Thoracic aorta (tissue), 2 donors: ENCODE measurements at regions not wholly inside any gene's neighbourhood (a gene's known extent, or its start where the extent isn't known, plus 50 kb on each side); places are given as distances from the start of the nearest gene placed in this dataset.

Experiments used
- ATAC-seq: fragments of 150-250 bp; one replicate; pipeline ENCODE4 v1.8.0; 2017; ENCODE audit warnings: low read depth; ENCODE audit not compliant: insufficient number of reproducible peaks, low FRiP score
- DNase-seq: peaks from one replicate; pipeline ENCODE4 v3.0.0-alpha.2; 2020; ENCODE audit warnings: low spot score
- H3K27ac ChIP-seq, 2 donors: fragments of 200-600 bp; sonication (generic); 1 replicate in 1 of 2; 2 replicates in 1 of 2; pipeline ENCODE4 v1.5.1; 2016; ENCODE audit warnings: mild to moderate bottlenecking in 2 of 2, moderate library complexity in 2 of 2
- H3K27me3 ChIP-seq: fragments of 200-600 bp; sonication (generic); replicated peaks from 2 replicates; pipeline ENCODE4 v1.6.0; 2016; ENCODE audit warnings: mild to moderate bottlenecking; ENCODE audit not compliant: insufficient read depth
- H3K36me3 ChIP-seq: fragments of 200-600 bp; sonication (generic); one replicate; pipeline ENCODE4 v1.5.1; 2016
- H3K4me1 ChIP-seq, 2 donors: fragments of 200-600 bp; sonication (generic); 1 replicate in 1 of 2; 2 replicates in 1 of 2; pipeline versions ENCODE4 v1.5.1 to v1.6.0; 2016; ENCODE audit warnings: low read depth in 2 of 2, mild to moderate bottlenecking in 1 of 2; ENCODE audit not compliant: control insufficient read depth in 1 of 2
- H3K4me3 ChIP-seq: fragments of 200-600 bp; sonication (generic); 2 replicates; pipeline ENCODE4 v1.5.1; 2016; ENCODE audit warnings: mild to moderate bottlenecking
- H3K9me3 ChIP-seq: fragments of 200-600 bp; sonication (generic); 2 replicates; pipeline ENCODE4 v1.5.1; 2016
- CTCF ChIP-seq: fragments of 200-600 bp; sonication (generic); IDR thresholded peaks from one replicate; pipeline ENCODE4 v1.5.1; 2019; ENCODE audit warnings: antibody characterized with exemption

DNA sequence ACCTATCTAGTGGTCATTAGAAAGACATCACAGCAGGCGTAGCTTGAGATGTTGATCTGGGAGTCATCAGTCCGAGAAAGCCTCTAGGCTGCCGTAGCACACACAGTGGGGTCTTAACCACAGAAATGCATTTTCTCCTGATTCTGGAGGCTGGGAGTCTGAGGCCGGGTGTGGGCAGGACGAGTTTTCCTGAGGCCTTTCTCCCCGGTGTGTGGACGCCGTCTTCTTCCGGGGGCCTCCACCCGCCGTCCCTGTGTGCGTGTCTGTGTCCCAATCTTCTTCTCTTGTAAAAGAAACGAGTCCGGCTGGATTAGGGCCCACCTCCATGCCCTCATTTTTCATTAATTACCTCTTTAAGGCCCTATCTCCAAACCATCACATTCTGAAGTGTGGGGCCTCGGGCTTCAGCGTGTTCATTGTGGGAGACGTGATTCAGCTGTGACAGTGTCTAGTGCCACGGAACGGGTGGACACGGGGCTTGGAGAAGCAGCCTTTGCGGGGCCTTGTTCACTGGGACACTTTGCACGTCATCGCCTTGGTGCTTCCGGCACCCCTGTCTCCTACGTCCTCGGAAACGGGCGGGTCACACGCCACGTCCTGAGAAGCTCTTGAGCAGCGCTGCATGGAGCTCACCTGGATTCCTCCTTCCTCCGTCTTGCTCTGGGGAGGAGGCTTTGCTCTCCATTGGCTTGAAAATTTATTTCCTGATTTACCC is 208.9 kb upstream of the SOX1 start:
- no peaks in the 10 kb centered on the region for H3K9me3 ChIP-seq
- DNase-seq (no peak), ATAC-seq (no peak)
- H3K4me3 ChIP-seq: no peak overlapping the region
- no peaks in the 10 kb centered on the region for H3K36me3 ChIP-seq
- no peaks in the 10 kb centered on the region for H3K4me1 ChIP-seq
- no peaks in the 10 kb centered on the region for H3K27me3 ChIP-seq
- no peak for TF ChIP-seq CTCF
- H3K27ac ChIP-seq: no peak overlapping the region

DNA sequence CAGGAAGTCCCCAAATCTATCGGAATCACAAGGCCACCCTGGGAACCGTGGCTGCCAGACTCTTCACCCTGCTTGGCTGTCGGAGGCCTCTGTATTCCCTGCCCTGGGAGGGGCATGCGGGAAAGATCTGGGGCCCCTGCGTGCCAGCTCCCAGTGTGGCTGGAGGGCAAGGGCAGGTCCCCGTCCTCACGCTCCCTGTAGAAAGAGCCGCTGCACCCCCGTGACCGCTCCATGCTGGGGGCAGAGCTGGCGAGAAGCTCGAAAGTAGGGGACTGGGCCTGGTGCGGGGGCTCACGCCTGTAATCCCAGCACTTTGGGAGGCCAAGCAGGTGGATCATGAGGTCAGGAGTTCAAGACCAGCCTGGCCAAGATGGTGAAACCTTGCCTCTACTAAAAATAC is 208.4 kb upstream of the SOX1 start:
- no peak for ATAC-seq
- no peaks in the 10 kb centered on the region for H3K4me1 ChIP-seq
- no peak for TF ChIP-seq CTCF
- H3K27me3 ChIP-seq: no peaks in the 10 kb centered on the region
- no peaks in the 10 kb centered on the region for H3K36me3 ChIP-seq
- H3K4me3 ChIP-seq: no peak overlapping the region
- no peak for DNase-seq
- H3K9me3 ChIP-seq: no peaks in the 10 kb centered on the region
- no peak overlapping the region for H3K27ac ChIP-seq

DNA sequence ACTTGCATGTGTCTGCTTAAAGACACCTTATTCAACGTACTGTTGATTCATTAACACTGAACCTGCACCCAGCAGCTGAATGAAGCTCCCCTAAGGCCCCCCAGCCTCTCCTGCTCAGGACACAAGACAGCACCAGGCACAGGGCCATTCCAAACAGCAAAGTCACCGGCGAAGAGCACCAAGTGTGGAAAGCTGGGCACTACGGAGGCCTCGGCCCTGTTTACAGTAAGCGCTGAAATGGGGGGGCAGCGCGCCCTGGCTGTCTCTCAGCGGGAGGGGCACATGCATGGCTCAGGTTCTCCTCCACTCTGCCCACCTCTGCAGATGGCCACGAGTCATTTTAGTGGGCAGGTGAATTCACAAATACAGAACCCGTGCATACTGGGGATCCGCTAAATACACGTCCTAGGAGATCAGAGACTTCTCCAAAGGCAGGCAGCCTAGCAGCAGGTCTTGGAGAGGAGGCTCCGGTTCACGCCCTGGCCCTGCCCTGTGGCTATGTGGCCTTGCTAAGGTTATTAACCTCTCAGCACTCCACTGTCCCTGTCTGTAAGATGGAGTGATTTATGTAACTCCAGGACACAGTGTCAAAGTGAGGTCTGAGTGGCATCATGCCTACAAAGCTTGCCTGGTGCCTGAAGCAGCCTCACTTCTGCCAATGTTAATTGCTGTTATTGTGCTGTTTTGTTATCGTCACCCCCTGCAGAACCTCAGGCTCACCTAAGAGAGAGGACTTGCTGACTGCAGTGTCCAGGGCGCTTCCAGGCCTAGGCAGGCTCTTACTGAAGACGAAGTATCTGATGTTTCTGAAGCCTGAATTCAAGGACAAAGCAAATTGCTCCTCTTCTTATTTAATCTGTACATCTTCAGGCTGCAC is 207.4 kb upstream of the SOX1 start:
- no peak for TF ChIP-seq CTCF
- no peaks in the 10 kb centered on the region for H3K27me3 ChIP-seq
- H3K4me1 ChIP-seq: no peaks in the 10 kb centered on the region
- DNase-seq (no peak), ATAC-seq (no peak)
- H3K36me3 ChIP-seq: no peaks in the 10 kb centered on the region
- H3K27ac ChIP-seq: no peak overlapping the region
- no peaks in the 10 kb centered on the region for H3K9me3 ChIP-seq
- no peak overlapping the region for H3K4me3 ChIP-seq

DNA sequence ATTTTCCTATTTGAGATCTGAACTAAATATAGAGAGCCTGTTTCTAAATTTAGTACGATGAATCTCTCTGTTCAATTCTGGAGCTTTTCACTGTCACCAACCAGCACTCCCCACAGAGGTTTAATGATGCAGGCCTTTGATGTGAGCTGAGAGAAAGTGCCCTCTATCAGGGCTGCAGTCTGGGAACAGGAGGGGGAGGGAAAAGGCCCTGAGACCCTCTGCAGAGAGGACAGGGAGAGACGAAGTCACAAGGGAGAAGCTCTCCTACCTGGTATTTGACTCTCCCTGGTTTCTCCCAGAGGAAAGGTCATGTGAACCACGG is 206.8 kb upstream of the SOX1 start:
- Histone ChIP-seq H3K9me3 (no peaks in the 10 kb centered on the region), H3K4me3 (no peak overlapping the region), H3K27me3 (no peaks in the 10 kb centered on the region), H3K36me3 (no peaks in the 10 kb centered on the region), H3K27ac (no peak overlapping the region), H3K4me1 (no peaks in the 10 kb centered on the region)
- TF ChIP-seq CTCF: no peak
- ATAC-seq: no peak
- DNase-seq: no peak

GRCh38 chr13:111861319-111861718 is 205.6 kb upstream of the SOX1 start:
- no peak for ATAC-seq
- H3K27ac ChIP-seq: no peak overlapping the region
- TF ChIP-seq CTCF: no peak
- no peaks in the 10 kb centered on the region for H3K27me3 ChIP-seq
- H3K9me3 ChIP-seq: no peaks in the 10 kb centered on the region
- H3K36me3 ChIP-seq: no peaks in the 10 kb centered on the region
- H3K4me1 ChIP-seq: no peaks in the 10 kb centered on the region
- no peak for DNase-seq
- H3K4me3 ChIP-seq: no peak overlapping the region
